H1 (cell line): ENCODE measurements at regions not wholly inside any gene's neighbourhood (a gene's known extent, or its start where the extent isn't known, plus 50 kb on each side); places are given as distances from the start of the nearest gene placed in this dataset.

ENCODE experiments used
- CTCF ChIA-PET: fragments of 300-600 bp; sonication (Branson Sonifier 250); formaldehyde crosslinking; loops from one replicate; lab custom pipeline; 2021; ENCODE audit not compliant: partially characterized antibody; lab: Charles Lee
- POLR2A ChIA-PET: fragments of 300-600 bp; sonication (Branson Sonifier 250); formaldehyde crosslinking; loops from one replicate; lab custom pipeline; 2021; ENCODE audit warnings: inconsistent platforms; ENCODE audit not compliant: partially characterized antibody; lab: Charles Lee
- DNase-seq, 2 experiments: peaks; one replicate each; pipeline versions ENCODE4 v3.0.0 to v3.0.0-alpha.2; 2010 to 2022; ENCODE audit warnings: low spot score in 2 of 2, low read depth in 1 of 2, mixed read lengths in 1 of 2
- FAIRE-seq: peaks from 2 replicates; lab custom pipeline; 2011; peaks lifted over from hg19 to GRCh38; lab: Jason Lieb, UNC
- H2AFZ ChIP-seq: 2 replicates; pipeline ENCODE4 v1.8.1; 2012; ENCODE audit warnings: low read length, inconsistent platforms
- H2AK5ac ChIP-seq: 2 replicates; pipeline ENCODE4 v1.6.1; 2013; ENCODE audit warnings: low read depth, low read length
- H2BK120ac ChIP-seq: replicated peaks from 2 replicates; pipeline ENCODE3; 2013; ENCODE audit warnings: low read depth, low read length, inconsistent platforms
- H2BK12ac ChIP-seq: 2 replicates; pipeline ENCODE4 v1.6.1; 2013; ENCODE audit warnings: low read depth, low read length
- H2BK15ac ChIP-seq: 2 replicates; pipeline ENCODE4 v1.6.1; 2013; ENCODE audit warnings: low read length
- H2BK20ac ChIP-seq: 2 replicates; pipeline ENCODE4 v1.6.1; 2013; ENCODE audit warnings: low read length
- H2BK5ac ChIP-seq: 2 replicates; pipeline ENCODE4 v1.6.1; 2013; ENCODE audit warnings: low read depth, low read length
- H3K14ac ChIP-seq: 2 replicates; pipeline ENCODE4 v1.6.1; 2013; ENCODE audit warnings: inconsistent platforms; ENCODE audit not compliant: insufficient read length
- H3K18ac ChIP-seq: 2 replicates; pipeline ENCODE4 v1.6.1; 2013; ENCODE audit warnings: low read length; ENCODE audit errors: extremely low read depth
- H3K23ac ChIP-seq: 2 replicates; pipeline ENCODE4 v1.6.1; 2013; ENCODE audit warnings: inconsistent platforms; ENCODE audit not compliant: insufficient read length
- H3K23me2 ChIP-seq: 2 replicates; pipeline ENCODE4 v1.6.1; 2013; ENCODE audit warnings: low read depth, low read length
- H3K27ac ChIP-seq: 2 replicates; pipeline ENCODE4 v1.6.1; 2011; ENCODE audit warnings: low read depth, low read length, inconsistent platforms
- H3K27me3 ChIP-seq, 4 experiments: replicated peaks in 1 of 4; 1 replicate in 1 of 4; 2 replicates in 3 of 4; pipeline versions ENCODE4 v1.6.1 to v1.8.1; 2011 to 2013; ENCODE audit warnings: low read length in 3 of 4, mild to moderate bottlenecking in 3 of 4, inconsistent platforms in 2 of 4, mixed read lengths in 2 of 4, moderate library complexity in 1 of 4; ENCODE audit not compliant: control insufficient read depth in 3 of 4, insufficient read depth in 3 of 4; ENCODE audit errors: extremely low read depth in 1 of 4
- H3K36me3 ChIP-seq, 4 experiments: 2 replicates each; pipeline versions ENCODE4 v1.6.1 to v1.8.1; 2011 to 2013; ENCODE audit warnings: mild to moderate bottlenecking in 4 of 4, low read length in 3 of 4, moderate library complexity in 2 of 4, control low read depth in 1 of 4, inconsistent platforms in 1 of 4; ENCODE audit not compliant: insufficient read depth in 4 of 4, control insufficient read depth in 2 of 4
- H3K4ac ChIP-seq: replicated peaks from 2 replicates; pipeline ENCODE3; 2013; ENCODE audit warnings: low read length, low read depth, mixed read lengths, inconsistent platforms; ENCODE audit not compliant: insufficient read length
- H3K4me1 ChIP-seq, 4 experiments: replicated peaks in 1 of 4; 1 replicate in 1 of 4; 2 replicates in 3 of 4; pipeline versions ENCODE4 v1.6.1 to v1.8.1; 2011 to 2013; ENCODE audit warnings: low read length in 3 of 4, inconsistent platforms in 2 of 4, mixed read lengths in 1 of 4; ENCODE audit not compliant: insufficient read depth in 4 of 4, control insufficient read depth in 3 of 4
- H3K4me2 ChIP-seq, 2 experiments: 2 replicates each; pipeline versions ENCODE4 v1.6.1 to v1.8.1; 2011 to 2013; ENCODE audit warnings: low read depth in 2 of 2, low read length in 2 of 2, control low read depth in 1 of 2, inconsistent platforms in 1 of 2, mild to moderate bottlenecking in 1 of 2; ENCODE audit not compliant: insufficient read depth in 1 of 2
- H3K4me3 ChIP-seq, 4 experiments: fragments of 200-600, 300-600 bp in 1 of 4; sonication (generic), shearing (Covaris generic), sonication (Bioruptor Twin) in 1 of 4; 2 replicates each; pipeline versions ENCODE4 v1.5.1 to v1.8.1; 2011 to 2016; ENCODE audit warnings: low read length in 4 of 4, low read depth in 3 of 4, control low read depth in 2 of 4, inconsistent platforms in 2 of 4, mild to moderate bottlenecking in 2 of 4, mixed read lengths in 1 of 4, moderate library complexity in 1 of 4; ENCODE audit not compliant: insufficient read depth in 2 of 4; ENCODE audit errors: extremely low read depth in 1 of 4
- H3K56ac ChIP-seq: replicated peaks from 2 replicates; pipeline ENCODE3; 2013; ENCODE audit warnings: low read depth, mild to moderate bottlenecking, mixed read lengths, low read length, inconsistent platforms; ENCODE audit not compliant: insufficient read length
- H3K79me1 ChIP-seq: 2 replicates; pipeline ENCODE4 v1.6.1; 2013; ENCODE audit warnings: low read depth, low read length, control low read depth
- H3K79me2 ChIP-seq, 2 experiments: 2 replicates each; pipeline versions ENCODE4 v1.6.1 to v1.8.1; 2012 to 2013; ENCODE audit warnings: low read length in 2 of 2, mild to moderate bottlenecking in 2 of 2, inconsistent platforms in 1 of 2; ENCODE audit not compliant: insufficient read depth in 2 of 2, control insufficient read depth in 1 of 2
- H3K9ac ChIP-seq, 4 experiments: replicated peaks in 1 of 4; 1 replicate in 1 of 4; 2 replicates in 3 of 4; pipeline versions ENCODE4 v1.6.1 to v1.8.1; 2011 to 2013; ENCODE audit warnings: low read depth in 3 of 4, low read length in 3 of 4, control low read depth in 2 of 4, mild to moderate bottlenecking in 2 of 4, moderate library complexity in 2 of 4, inconsistent platforms in 1 of 4; ENCODE audit errors: extremely low read depth in 1 of 4
- H3K9me3 ChIP-seq, 2 experiments: 2 replicates each; pipeline versions ENCODE4 v1.6.1 to v1.8.1; 2012 to 2013; ENCODE audit warnings: mild to moderate bottlenecking in 2 of 2, moderate library complexity in 2 of 2, control low read depth in 1 of 2, inconsistent platforms in 1 of 2, low read depth in 1 of 2, low read length in 1 of 2, mixed read lengths in 1 of 2; ENCODE audit not compliant: insufficient read depth in 2 of 2
- H4K20me1 ChIP-seq, 2 experiments: replicated peaks in 1 of 2; 2 replicates each; pipeline versions ENCODE3 to v1.8.1; 2011 to 2013; ENCODE audit warnings: inconsistent platforms in 2 of 2, low read length in 2 of 2, mild to moderate bottlenecking in 1 of 2; ENCODE audit not compliant: insufficient read depth in 2 of 2, control insufficient read depth in 1 of 2
- H4K5ac ChIP-seq: 2 replicates; pipeline ENCODE4 v1.6.1; 2013; ENCODE audit warnings: low read length, low read depth, mixed read lengths, inconsistent platforms; ENCODE audit not compliant: insufficient read length
- H4K8ac ChIP-seq: 2 replicates; pipeline ENCODE4 v1.8.0; 2013; ENCODE audit warnings: mild to moderate bottlenecking, moderate library complexity, low read length, inconsistent platforms; ENCODE audit not compliant: insufficient read depth; ENCODE audit errors: extremely low read depth
- H4K91ac ChIP-seq: replicated peaks from 2 replicates; pipeline ENCODE3; 2013; ENCODE audit warnings: low read length, mixed read lengths, inconsistent platforms; ENCODE audit not compliant: insufficient read length
- EP300 ChIP-seq, 2 experiments: IDR thresholded peaks; 1 replicate in 1 of 2; 2 replicates in 1 of 2; pipeline ENCODE4 v1.6.1; 2011 to 2012; ENCODE audit warnings: low read depth in 2 of 2, low read length in 2 of 2, mild to moderate bottlenecking in 2 of 2, borderline replicate concordance in 1 of 2, inconsistent platforms in 1 of 2, moderate library complexity in 1 of 2
- EZH2 ChIP-seq: fragments of 200-600 bp; sonication (generic); IDR thresholded peaks from 2 replicates; pipeline ENCODE4 v1.7.1; 2012; ENCODE audit warnings: low read depth, mild to moderate bottlenecking, moderate library complexity, low read length, inconsistent platforms; ENCODE audit not compliant: severe bottlenecking
- SUZ12 ChIP-seq: fragments of 200-600 bp; sonication (generic); IDR thresholded peaks from 2 replicates; pipeline ENCODE4 v1.6.1; 2012; ENCODE audit warnings: mild to moderate bottlenecking, inconsistent platforms, low read length, moderate library complexity, mixed read lengths
- TCF12 ChIP-seq: IDR thresholded peaks from 2 replicates; pipeline ENCODE4 v1.6.1; 2011; ENCODE audit warnings: low read depth, mild to moderate bottlenecking, low read length
- WGBS, 2 experiments: shearing (Covaris generic) in 1 of 2; methylation state at CpG; one replicate each; pipeline versions ENCODE4 v1.1.6 to v1.1.7; 2013 to 2015; ENCODE audit warnings: low lambda C conversion rate in 2 of 2, mixed read lengths in 2 of 2, inconsistent platforms in 1 of 2, low coverage in 1 of 2, missing lambda C conversion rate in 1 of 2; ENCODE audit not compliant: insufficient replicate concordance in 2 of 2, insufficient coverage in 1 of 2, insufficient read length in 1 of 2; ENCODE audit errors: extremely low coverage in 1 of 2, missing lambda C conversion rate in 1 of 2; 5-methylcytosine and 5-hydroxymethylcytosine counted together

DNA sequence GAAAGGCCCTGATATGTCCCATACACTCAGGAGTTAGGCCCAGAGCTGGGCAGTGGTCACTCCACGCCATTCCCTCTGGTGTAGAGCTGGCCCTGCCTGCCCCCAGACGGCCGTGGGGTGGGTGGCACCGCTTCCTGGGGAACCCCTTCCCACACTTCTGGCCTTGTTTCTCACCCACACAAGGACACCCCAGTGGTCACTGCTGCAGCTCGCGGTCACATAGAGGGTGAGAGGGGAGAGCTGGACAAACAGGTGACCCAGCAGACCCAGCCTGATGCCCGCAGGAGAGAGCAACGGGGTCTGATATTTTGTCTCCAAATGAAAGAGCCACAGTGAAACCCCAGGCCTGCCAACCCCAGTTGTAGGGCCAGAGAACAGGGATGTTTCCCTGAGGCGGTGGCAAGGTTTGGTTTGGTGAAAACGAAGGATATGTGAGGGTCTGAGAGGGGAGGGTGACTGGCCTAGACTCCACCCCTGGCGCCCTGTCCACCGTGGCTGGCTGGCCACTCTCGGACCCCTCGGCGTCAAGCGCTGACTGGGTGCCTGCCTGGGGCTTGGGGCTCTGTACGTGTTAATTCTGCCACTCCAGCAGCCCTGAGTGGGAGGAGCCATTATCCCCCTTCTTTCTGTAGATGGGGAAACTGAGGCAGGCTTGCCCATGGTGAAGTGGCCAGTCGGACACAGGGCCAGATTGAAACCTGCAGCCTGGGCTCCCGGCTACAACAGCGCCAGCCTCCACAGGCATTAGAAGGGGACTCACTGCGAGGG is 71.0 kb upstream of the PPARA start:
- Histone ChIP-seq H3K27ac (no peak overlapping the region), H2AK5ac (peak overlapping the region; percentile 88; the same call in 1 of the 2 replicates), H3K23ac (no peak overlapping the region), H2AFZ (no peak overlapping the region), H2BK15ac (no peak overlapping the region), H3K4ac (peak overlapping the region; percentile 44), H3K18ac (peak overlapping the region; percentile 62), H2BK12ac (peak overlapping the region; percentile 97; the same call in 1 of the 2 replicates), H3K79me1 (peaks cover 15% of the 10 kb centered on the region), H2BK5ac (peak overlapping the region; percentile 95; the same call in 1 of the 2 replicates), H4K91ac (peak overlapping the region; percentile 99), H3K4me1 (peaks cover 0 to 50% (median 34%) of the 10 kb centered on the region in 4 experiments; a peak in 6 of 7 replicates), H3K56ac (no peak overlapping the region), H3K14ac (no peak overlapping the region), H4K5ac (no peak overlapping the region), H3K79me2 (peaks cover 0 to 75% of the 10 kb centered on the region in 2 experiments; a peak in 2 of 4 replicates), H2BK120ac (peak overlapping the region; percentile 85), H3K9ac (no peak overlapping the region), H4K8ac (0 out of 2 replicates have a peak overlapping the region, but pooled peaks have one; percentile 1), H3K4me2 (no peak overlapping the region; a peak in 1 of 4 replicates), H4K20me1 (peaks cover 0 to 1% of the 10 kb centered on the region in 2 experiments), H3K36me3 (no peaks in the 10 kb centered on the region), H3K27me3 (peaks cover 0 to 3% (median 0%) of the 10 kb centered on the region in 4 experiments; a peak in 2 of 7 replicates), H3K9me3 (no peaks in the 10 kb centered on the region), H3K23me2 (no peaks in the 10 kb centered on the region), H2BK20ac (0 out of 2 replicates have a peak overlapping the region, but pooled peaks have one; percentile 18), H3K4me3 (no peak overlapping the region)
- POLR2A ChIA-PET, result interaction anchor here (1.3 kb wide), 1 partner anchor 61 kb away, joined by 4 read pairs; no protein-coding TSS in a partner anchor
- CTCF ChIA-PET, result interaction anchor here (1.3 to 2.8 kb wide), 3 partner anchors 73 to 161 kb away, joined by 3 to 15 read pairs (median 3); no protein-coding TSS in a partner anchor
- WGBS, 2 experiments, result 92% methylated on average over 20 of the region's 21 CpGs; no CpG with 5 or more reads in 1 of the 2 experiments
- no peak for TF ChIP-seq EZH2
- TF ChIP-seq EP300 (IDR thresholded peaks at IDR 0.05; ENCODE audit: borderline replicate concordance in 1 of 2, low read depth in 2 of 2, low read length in 2 of 2), result no peak
- no peak for TF ChIP-seq SUZ12
- TF ChIP-seq TCF12, result no peak
- FAIRE-seq (no peak), DNase-seq (no peak)
